HEK293T (cell line): ENCODE measurements at regions not wholly inside any gene's neighbourhood (a gene's known extent, or its start where the extent isn't known, plus 50 kb on each side); places are given as distances from the start of the nearest gene placed in this dataset.

Source experiments
- FOXA1 ChIP-seq: fragments of 450-650 bp; IDR thresholded peaks from 2 replicates; pipeline ENCODE4 v1.6.1; 2016; ENCODE audit warnings: mild to moderate bottlenecking
- L3MBTL2 ChIP-seq: fragments of 450-650 bp; conservative IDR thresholded peaks from 2 replicates; pipeline ENCODE4 v1.6.1; 2016; ENCODE audit warnings: mild to moderate bottlenecking
- LEF1 ChIP-seq: fragments of 450-650 bp; IDR thresholded peaks from 2 replicates; pipeline ENCODE4 v1.6.1; 2017; ENCODE audit warnings: mild to moderate bottlenecking, borderline replicate concordance
- NFRKB ChIP-seq: fragments of 450-650 bp; IDR thresholded peaks from 2 replicates; pipeline ENCODE4 v1.6.1; 2016; ENCODE audit warnings: mild to moderate bottlenecking, moderate library complexity
- SP1 ChIP-seq: fragments of 450-650 bp; IDR thresholded peaks from 2 replicates; pipeline ENCODE4 v1.6.1; 2017
- SUZ12 ChIP-seq: fragments of 450-650 bp; IDR thresholded peaks from 2 replicates; pipeline ENCODE4 v1.6.1; 2016; ENCODE audit warnings: mild to moderate bottlenecking

- no peak for TF ChIP-seq FOXA1
- TF ChIP-seq SUZ12, result no peak
- no peak for TF ChIP-seq LEF1
- TF ChIP-seq NFRKB, result no peak
- no peak for TF ChIP-seq SP1
- TF ChIP-seq L3MBTL2, result no peak
These were observed 1099.8 kb upstream of the CRIM1 start for GRCh38 chr2:35255826-35256225.
